ENCODE measurements at regions not wholly inside any gene's neighbourhood (a gene's known extent, or its start where the extent isn't known, plus 50 kb on each side); places are given as distances from the start of the nearest gene placed in this dataset.

DNA sequence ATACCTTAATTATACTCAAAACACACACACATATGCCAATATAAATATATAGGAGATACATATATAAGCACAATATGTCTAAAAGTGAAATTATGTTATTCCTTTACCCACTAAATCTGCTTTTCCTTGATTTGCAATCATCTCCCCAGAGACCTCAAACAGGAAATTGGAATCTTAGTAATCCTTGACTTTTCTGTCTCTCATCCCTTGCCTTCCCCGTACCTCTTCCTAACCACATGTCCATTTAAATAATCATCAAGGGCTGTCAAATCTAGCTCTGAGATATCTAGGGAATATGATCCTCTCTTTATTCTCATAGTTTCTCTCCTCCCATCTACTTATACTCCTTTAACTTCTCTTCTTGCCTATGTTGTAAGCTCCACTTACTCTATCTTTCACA lies 336.6 kb downstream of the HGF start:
- TF ChIP-seq, protein P1, sequence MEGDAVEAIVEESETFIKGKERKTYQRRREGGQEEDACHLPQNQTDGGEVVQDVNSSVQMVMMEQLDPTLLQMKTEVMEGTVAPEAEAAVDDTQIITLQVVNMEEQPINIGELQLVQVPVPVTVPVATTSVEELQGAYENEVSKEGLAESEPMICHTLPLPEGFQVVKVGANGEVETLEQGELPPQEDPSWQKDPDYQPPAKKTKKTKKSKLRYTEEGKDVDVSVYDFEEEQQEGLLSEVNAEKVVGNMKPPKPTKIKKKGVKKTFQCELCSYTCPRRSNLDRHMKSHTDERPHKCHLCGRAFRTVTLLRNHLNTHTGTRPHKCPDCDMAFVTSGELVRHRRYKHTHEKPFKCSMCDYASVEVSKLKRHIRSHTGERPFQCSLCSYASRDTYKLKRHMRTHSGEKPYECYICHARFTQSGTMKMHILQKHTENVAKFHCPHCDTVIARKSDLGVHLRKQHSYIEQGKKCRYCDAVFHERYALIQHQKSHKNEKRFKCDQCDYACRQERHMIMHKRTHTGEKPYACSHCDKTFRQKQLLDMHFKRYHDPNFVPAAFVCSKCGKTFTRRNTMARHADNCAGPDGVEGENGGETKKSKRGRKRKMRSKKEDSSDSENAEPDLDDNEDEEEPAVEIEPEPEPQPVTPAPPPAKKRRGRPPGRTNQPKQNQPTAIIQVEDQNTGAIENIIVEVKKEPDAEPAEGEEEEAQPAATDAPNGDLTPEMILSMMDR (IDR thresholded peaks at IDR 0.05): no peak
- TF ChIP-seq POLR2A (IDR thresholded peaks at IDR 0.05): no peak
